Spleen (tissue), 11 donors: ENCODE measurements at regions not wholly inside any gene's neighbourhood (a gene's known extent, or its start where the extent isn't known, plus 50 kb on each side); places are given as distances from the start of the nearest gene placed in this dataset.

ENCODE experiments used
- DNase-seq: peaks from one replicate; pipeline ENCODE4 v3.0.0-alpha.2; 2020
- H3K27ac ChIP-seq, 8 donors: fragments of 200-600 bp; sonication (generic) in 7 of 8; 1 replicate in 4 of 8; 2 replicates in 4 of 8; pipeline versions ENCODE4 v1.5.0 to v1.8.0; 2016 to 2021; ENCODE audit warnings: inconsistent platforms in 4 of 8, mild to moderate bottlenecking in 4 of 8, moderate library complexity in 1 of 8
- H3K27me3 ChIP-seq, 7 donors: fragments of 200-600 bp; sonication (generic) in 6 of 7; replicated peaks in 1 of 7; 1 replicate in 4 of 7; 2 replicates in 3 of 7; pipeline versions ENCODE4 v1.5.0 to v1.8.0; 2016 to 2021; ENCODE audit warnings: inconsistent platforms in 3 of 7, mild to moderate bottlenecking in 1 of 7
- H3K36me3 ChIP-seq, 6 donors: fragments of 200-600 bp; sonication (generic) in 5 of 6; 1 replicate in 4 of 6; 2 replicates in 2 of 6; pipeline versions ENCODE4 v1.5.0 to v1.8.0; 2016 to 2021; ENCODE audit warnings: inconsistent platforms in 2 of 6
- H3K4me1 ChIP-seq, 6 donors: fragments of 200-600 bp; sonication (generic) in 5 of 6; 1 replicate in 3 of 6; 2 replicates in 3 of 6; pipeline versions ENCODE4 v1.5.0 to v1.8.0; 2016 to 2021; ENCODE audit warnings: inconsistent platforms in 3 of 6
- H3K4me3 ChIP-seq, 8 donors: fragments of 200-600 bp; sonication (generic) in 7 of 8; 1 replicate in 4 of 8; 2 replicates in 4 of 8; pipeline versions ENCODE4 v1.5.0 to v1.8.0; 2016 to 2021; ENCODE audit warnings: inconsistent platforms in 4 of 8, mild to moderate bottlenecking in 4 of 8, moderate library complexity in 2 of 8
- H3K9me3 ChIP-seq, 8 donors: fragments of 200-600 bp; sonication (generic) in 7 of 8; 1 replicate in 4 of 8; 2 replicates in 4 of 8; pipeline versions ENCODE4 v1.5.0 to v1.8.0; 2016 to 2021; ENCODE audit warnings: inconsistent platforms in 4 of 8
- POLR2A ChIP-seq, 3 donors: fragments of 450-650 bp; IDR thresholded peaks; one replicate each; pipeline ENCODE4 v1.5.1; 2017; ENCODE audit warnings: antibody characterized with exemption in 3 of 3, mild to moderate bottlenecking in 1 of 3
- POLR2AphosphoS5 ChIP-seq, 3 donors: sonication (generic); formaldehyde crosslinking; IDR thresholded peaks; one replicate each; pipeline ENCODE4 v1.5.1; 2017; ENCODE audit warnings: antibody characterized with exemption in 3 of 3
- WGBS, 5 donors: extraction: QIAGEN DNeasy Blood & Tissue Kit in 3 of 5; methylation state at CpG; one replicate each; pipeline versions ENCODE4 v1.1.5 to v1.1.7; 2013 to 2018; 5-methylcytosine and 5-hydroxymethylcytosine counted together
- intact Hi-C: fragments of 100-400 bp; cut with DNase I; formaldehyde crosslinking; loops from one replicate; pipeline ENCODE4 v1.15.0; 2023; ENCODE audit warnings: low total_unique reads
- TF ChIP-seq, protein P1 (sequence below), 11 experiments: fragments of 200-600 bp in 7 of 11; fragments of 450-650 bp in 4 of 11; sonication (generic) in 4 of 11; IDR thresholded peaks in 8 of 11; conservative IDR thresholded peaks in 3 of 11; 1 replicate in 7 of 11; 2 replicates in 4 of 11; pipeline versions ENCODE4 v1.4.0 to v1.8.0; 2016 to 2021; ENCODE audit warnings: antibody characterized with exemption in 11 of 11, inconsistent platforms in 4 of 11, mild to moderate bottlenecking in 1 of 11
- donor health status: healthy with polysubstance abuse.
- donor health status: DM: no; HTN: no; CAD: no; lungs with moderate emphysema.
- donor health status: DM: no; HTN: no; CAD: no.
- donor health status: Bipolar disorder and iron deficiency.
- donor health status: healthy.
- donor health status: DM: no; HTN: no; CAD: no.
- donor health status: DM: yes; HTN: yes; CAD: no.

DNA sequence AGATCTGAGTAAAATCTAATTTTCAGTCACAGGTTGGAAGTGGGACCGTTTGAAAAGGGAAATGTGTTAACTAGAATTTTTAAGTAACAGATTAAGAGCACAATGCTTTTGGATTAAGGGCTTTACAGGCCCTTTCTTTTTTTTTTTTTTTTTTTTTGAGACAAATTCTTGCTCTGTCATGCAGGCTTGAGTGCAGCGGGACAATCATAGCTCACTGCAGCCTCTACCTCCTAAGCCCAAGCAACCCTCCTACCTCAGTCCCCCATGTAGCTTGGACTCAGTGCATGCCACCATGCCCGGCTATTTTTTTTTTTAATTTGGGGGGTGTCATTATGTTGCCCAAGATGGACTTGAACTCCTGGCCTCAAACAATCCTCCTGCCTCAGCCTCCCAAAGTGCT, 363.7 kb downstream of the LIG4 start:
- Histone ChIP-seq H3K9me3 (no peaks in the 10 kb centered on the region), H3K4me3 (no peak overlapping the region), H3K27ac (no peak overlapping the region), H3K27me3 (no peaks in the 10 kb centered on the region), H3K4me1 (no peaks in the 10 kb centered on the region), H3K36me3 (no peaks in the 10 kb centered on the region)
- TF ChIP-seq POLR2A (IDR thresholded peaks at IDR 0.05) (no peak), POLR2AphosphoS5 (IDR thresholded peaks at IDR 0.05) (no peak)
- TF ChIP-seq, protein P1, sequence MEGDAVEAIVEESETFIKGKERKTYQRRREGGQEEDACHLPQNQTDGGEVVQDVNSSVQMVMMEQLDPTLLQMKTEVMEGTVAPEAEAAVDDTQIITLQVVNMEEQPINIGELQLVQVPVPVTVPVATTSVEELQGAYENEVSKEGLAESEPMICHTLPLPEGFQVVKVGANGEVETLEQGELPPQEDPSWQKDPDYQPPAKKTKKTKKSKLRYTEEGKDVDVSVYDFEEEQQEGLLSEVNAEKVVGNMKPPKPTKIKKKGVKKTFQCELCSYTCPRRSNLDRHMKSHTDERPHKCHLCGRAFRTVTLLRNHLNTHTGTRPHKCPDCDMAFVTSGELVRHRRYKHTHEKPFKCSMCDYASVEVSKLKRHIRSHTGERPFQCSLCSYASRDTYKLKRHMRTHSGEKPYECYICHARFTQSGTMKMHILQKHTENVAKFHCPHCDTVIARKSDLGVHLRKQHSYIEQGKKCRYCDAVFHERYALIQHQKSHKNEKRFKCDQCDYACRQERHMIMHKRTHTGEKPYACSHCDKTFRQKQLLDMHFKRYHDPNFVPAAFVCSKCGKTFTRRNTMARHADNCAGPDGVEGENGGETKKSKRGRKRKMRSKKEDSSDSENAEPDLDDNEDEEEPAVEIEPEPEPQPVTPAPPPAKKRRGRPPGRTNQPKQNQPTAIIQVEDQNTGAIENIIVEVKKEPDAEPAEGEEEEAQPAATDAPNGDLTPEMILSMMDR (IDR thresholded peaks at IDR 0.05 in 8 of 11, conservative IDR thresholded peaks at IDR 0.05 in 3 of 11), result no peak
- no peak for DNase-seq
- 71 to 80% (median 78%) methylated on average over 3 of the region's 3 CpGs for WGBS, 5 donors
- intact Hi-C loops, result no loop called here

DNA sequence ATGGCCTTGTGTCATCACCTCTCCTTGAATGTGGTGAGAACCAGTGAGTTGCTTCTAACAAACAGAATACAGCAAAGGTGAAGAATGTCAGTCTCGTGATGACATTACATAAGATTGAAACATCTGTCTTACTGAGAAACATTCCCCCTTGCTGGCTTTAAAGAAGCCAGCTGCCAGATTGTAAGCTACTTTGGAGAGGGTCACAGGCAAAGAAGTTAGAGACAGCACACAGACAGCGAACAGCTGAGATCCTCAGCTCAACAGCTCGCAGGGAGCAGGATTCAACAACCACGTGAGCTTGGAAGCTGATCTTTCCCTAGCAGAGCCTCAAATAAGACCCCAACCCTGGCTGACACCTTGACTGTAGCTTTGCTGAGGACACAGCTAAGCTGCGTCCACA, 367.9 kb downstream of the LIG4 start:
- Histone ChIP-seq H3K27ac (no peak overlapping the region), H3K9me3 (no peaks in the 10 kb centered on the region), H3K36me3 (no peaks in the 10 kb centered on the region), H3K27me3 (no peaks in the 10 kb centered on the region), H3K4me3 (no peak overlapping the region), H3K4me1 (no peaks in the 10 kb centered on the region)
- DNase-seq, result no peak
- intact Hi-C loops, result no loop called here
- TF ChIP-seq POLR2A (IDR thresholded peaks at IDR 0.05), result no peak
- no peak for TF ChIP-seq POLR2AphosphoS5 (IDR thresholded peaks at IDR 0.05)
- TF ChIP-seq, protein P1 (IDR thresholded peaks at IDR 0.05 in 8 of 11, conservative IDR thresholded peaks at IDR 0.05 in 3 of 11), result no peak
- WGBS, 5 donors, result 66 to 70% (median 68%) methylated on average over 5 of the region's 5 CpGs

DNA sequence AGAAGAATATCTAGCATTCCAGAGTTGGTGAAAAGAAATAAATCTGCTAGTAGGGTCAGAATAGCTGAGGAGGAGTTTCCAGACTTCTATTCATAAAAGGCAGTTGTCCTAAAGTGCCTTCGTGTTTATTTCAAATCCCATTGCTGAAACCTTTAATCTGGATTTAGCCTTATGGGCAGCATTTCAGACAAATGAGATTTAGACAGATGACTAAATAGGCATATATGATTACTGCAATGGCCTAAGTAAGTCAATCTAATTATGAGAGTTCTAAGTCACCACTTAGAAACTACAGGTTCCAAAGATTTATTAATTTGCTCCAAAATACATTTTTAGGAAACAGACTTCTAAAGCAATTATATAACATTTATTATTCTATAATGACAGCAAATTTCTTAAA, 368.7 kb downstream of the LIG4 start:
- TF ChIP-seq POLR2A (IDR thresholded peaks at IDR 0.05) (no peak), POLR2AphosphoS5 (IDR thresholded peaks at IDR 0.05) (no peak)
- TF ChIP-seq, protein P1 (IDR thresholded peaks at IDR 0.05 in 8 of 11, conservative IDR thresholded peaks at IDR 0.05 in 3 of 11), result no peak
- Histone ChIP-seq H3K27me3 (no peaks in the 10 kb centered on the region), H3K4me1 (no peaks in the 10 kb centered on the region), H3K27ac (no peak overlapping the region), H3K36me3 (no peaks in the 10 kb centered on the region), H3K4me3 (no peak overlapping the region), H3K9me3 (no peaks in the 10 kb centered on the region)
- intact Hi-C loops, result no loop called here
- WGBS, 5 donors, result 59 to 81% (median 76%) methylated on average over 1 of the region's 1 CpG
- no peak for DNase-seq

DNA sequence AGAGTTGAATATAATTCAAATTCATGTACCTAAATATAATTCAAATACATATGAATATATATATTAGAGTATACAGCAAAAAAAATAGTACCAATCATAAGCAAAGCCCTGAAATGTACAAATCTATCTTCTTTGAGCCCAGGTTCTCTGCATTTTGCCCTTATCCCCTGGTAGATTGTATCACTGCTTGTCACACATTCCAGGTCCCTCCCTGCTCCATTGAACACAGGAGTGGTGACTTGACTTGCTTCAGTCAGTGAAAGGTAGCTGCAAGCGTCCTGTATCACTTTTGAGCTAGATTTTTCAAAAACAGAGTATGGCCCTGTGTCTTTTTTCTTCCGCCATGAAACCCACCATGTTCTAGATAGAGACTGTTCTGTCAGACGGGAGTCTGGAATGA, 369.4 kb downstream of the LIG4 start:
- DNase-seq, result no peak
- no peaks in the 10 kb centered on the region for H3K4me1 ChIP-seq
- H3K27me3 ChIP-seq, result no peaks in the 10 kb centered on the region
- intact Hi-C loops, result no loop called here
- no peaks in the 10 kb centered on the region for H3K36me3 ChIP-seq
- TF ChIP-seq POLR2A (IDR thresholded peaks at IDR 0.05) (no peak), POLR2AphosphoS5 (IDR thresholded peaks at IDR 0.05) (no peak)
- TF ChIP-seq, protein P1 (IDR thresholded peaks at IDR 0.05 in 8 of 11, conservative IDR thresholded peaks at IDR 0.05 in 3 of 11), result no peak
- H3K9me3 ChIP-seq, result no peaks in the 10 kb centered on the region
- H3K4me3 ChIP-seq, result no peak overlapping the region
- WGBS, 5 donors, result 73 to 88% (median 77%) methylated on average over 3 of the region's 3 CpGs
- H3K27ac ChIP-seq, result no peak overlapping the region
